SK-N-SH (cell line): ENCODE measurements at regions not wholly inside any gene's neighbourhood (a gene's known extent, or its start where the extent isn't known, plus 50 kb on each side); places are given as distances from the start of the nearest gene placed in this dataset.

Source experiments
- CTCF ChIA-PET: fragments of 300-600, 350-600 bp; formaldehyde crosslinking; extraction: SDS; loops from one replicate; lab custom pipeline; 2021; lab: Yijun Ruan, JAX
- POLR2A ChIA-PET: fragments of 350-600 bp; sonication (Branson Sonifier 250); formaldehyde crosslinking; extraction: SDS; loops from one replicate; lab custom pipeline; 2020; ENCODE audit warnings: antibody characterized with exemption, inconsistent platforms; lab: Yijun Ruan, JAX
- DNase-seq: peaks from one replicate; pipeline ENCODE4 v3.0.0; 2012
- H2AFZ ChIP-seq: fragments of 200-600 bp; sonication (generic); 2 replicates; pipeline ENCODE4 v1.8.1; 2016; ENCODE audit warnings: antibody characterized with exemption, mild to moderate bottlenecking, low read depth
- H3F3A ChIP-seq: fragments of 200-600 bp; sonication (generic); replicated peaks from 2 replicates; pipeline ENCODE3; 2016; ENCODE audit warnings: antibody characterized with exemption, mild to moderate bottlenecking; ENCODE audit not compliant: insufficient read depth
- H3K27ac ChIP-seq, 2 experiments: fragments of 200-500 bp in 1 of 2; fragments of 200-600 bp in 1 of 2; sonication (Bioruptor generic) in 1 of 2; sonication (generic), shearing (Covaris generic) in 1 of 2; 2 replicates each; pipeline versions ENCODE4 v1.5.1 to v1.6.1; 2014 to 2016; ENCODE audit warnings: low read depth in 2 of 2, inconsistent platforms in 1 of 2, low read length in 1 of 2, mild to moderate bottlenecking in 1 of 2, mixed read lengths in 1 of 2
- H3K27me3 ChIP-seq: fragments of 200-600 bp; sonication (generic), shearing (Covaris generic); 2 replicates; pipeline ENCODE4 v1.6.1; 2016; ENCODE audit warnings: mixed run types; ENCODE audit not compliant: insufficient read depth
- H3K36me3 ChIP-seq, 2 experiments: fragments of 200-500 bp in 1 of 2; fragments of 200-600 bp in 1 of 2; sonication (Bioruptor generic) in 1 of 2; sonication (generic) in 1 of 2; replicated peaks in 1 of 2; 2 replicates each; pipeline versions ENCODE3 to v1.5.1; 2014 to 2016; ENCODE audit warnings: low read length in 1 of 2, mild to moderate bottlenecking in 1 of 2; ENCODE audit not compliant: insufficient read depth in 2 of 2, control insufficient read depth in 1 of 2
- H3K4me1 ChIP-seq, 2 experiments: fragments of 200-500 bp in 1 of 2; fragments of 200-600 bp in 1 of 2; sonication (Bioruptor generic) in 1 of 2; sonication (generic), shearing (Covaris generic) in 1 of 2; 2 replicates each; pipeline versions ENCODE4 v1.5.1 to v1.6.1; 2014 to 2016; ENCODE audit warnings: low read depth in 1 of 2, low read length in 1 of 2, mixed run types in 1 of 2; ENCODE audit not compliant: insufficient read depth in 2 of 2, control insufficient read depth in 1 of 2
- H3K4me2 ChIP-seq: fragments of 200-600 bp; sonication (generic), shearing (Covaris generic); 2 replicates; pipeline ENCODE4 v1.6.1; 2017; ENCODE audit warnings: mixed run types
- H3K4me3 ChIP-seq, 2 experiments: fragments of 200-500 bp in 1 of 2; fragments of 200-600 bp in 1 of 2; sonication (Bioruptor generic) in 1 of 2; sonication (generic), shearing (Covaris generic) in 1 of 2; 2 replicates each; pipeline versions ENCODE4 v1.5.1 to v1.8.1; 2014 to 2016; ENCODE audit warnings: low read depth in 2 of 2, inconsistent platforms in 1 of 2, low read length in 1 of 2, mild to moderate bottlenecking in 1 of 2, mixed read lengths in 1 of 2, moderate library complexity in 1 of 2
- H3K79me2 ChIP-seq: fragments of 200-600 bp; sonication (generic); 2 replicates; pipeline ENCODE4 v1.8.1; 2017; ENCODE audit warnings: mild to moderate bottlenecking; ENCODE audit not compliant: insufficient read depth
- H3K9ac ChIP-seq: fragments of 200-600 bp; sonication (generic); 2 replicates; pipeline ENCODE4 v1.6.1; 2017; ENCODE audit warnings: mixed run types
- H3K9me2 ChIP-seq: fragments of 200-600 bp; sonication (generic); 2 replicates; pipeline ENCODE4 v1.6.1; 2017; ENCODE audit warnings: mixed run types
- H3K9me3 ChIP-seq: fragments of 200-600 bp; sonication (generic); 2 replicates; pipeline ENCODE4 v1.6.1; 2017; ENCODE audit warnings: mixed run types, mild to moderate bottlenecking, moderate library complexity
- H4K20me1 ChIP-seq: fragments of 200-600 bp; sonication (generic); 2 replicates; pipeline ENCODE4 v1.6.1; 2017; ENCODE audit warnings: mild to moderate bottlenecking, mixed run types; ENCODE audit not compliant: insufficient read depth
- CTCF ChIP-seq: fragments of 200-600 bp; sonication (generic); IDR thresholded peaks from 2 replicates; pipeline ENCODE4 v1.6.1; 2017; ENCODE audit warnings: antibody characterized with exemption, mild to moderate bottlenecking, moderate library complexity
- EP300 ChIP-seq, 2 experiments: IDR thresholded peaks; 2 replicates each; pipeline versions ENCODE4 v1.4.0 to v1.6.1; 2012; ENCODE audit warnings: borderline replicate concordance in 1 of 2, low read depth in 1 of 2, low read length in 1 of 2
- FOSL2 ChIP-seq: IDR thresholded peaks from 2 replicates; pipeline ENCODE4 v1.4.0; 2012; ENCODE audit warnings: low read depth, mild to moderate bottlenecking, moderate library complexity, borderline replicate concordance
- FOXJ3 ChIP-seq: sonication (generic); formaldehyde crosslinking; IDR thresholded peaks from 2 replicates; pipeline ENCODE4 v1.5.1; 2020; ENCODE audit warnings: mild to moderate bottlenecking, missing genetic modification reagents
- GATA2 ChIP-seq: sonication (generic); formaldehyde crosslinking; IDR thresholded peaks from 2 replicates; pipeline ENCODE4 v1.5.0; 2020; ENCODE audit warnings: mild to moderate bottlenecking, missing genetic modification reagents
- JUND ChIP-seq: IDR thresholded peaks from 2 replicates; pipeline ENCODE4 v1.4.0; 2012
- MAX ChIP-seq: IDR thresholded peaks from 2 replicates; pipeline ENCODE4 v1.4.0; 2012; ENCODE audit warnings: low read depth
- MXI1 ChIP-seq: IDR thresholded peaks from 2 replicates; pipeline ENCODE4 v1.6.1; 2012; ENCODE audit warnings: mild to moderate bottlenecking, low read depth, low read length, improper control_type of control experiment
- NFIC ChIP-seq: IDR thresholded peaks from 2 replicates; pipeline ENCODE4 v1.4.0; 2012; ENCODE audit warnings: borderline replicate concordance
- POLR2AphosphoS5 ChIP-seq: IDR thresholded peaks from 2 replicates; pipeline ENCODE4 v1.6.1; 2012; ENCODE audit warnings: low read depth, low read length
- REST ChIP-seq: IDR thresholded peaks from 2 replicates; pipeline ENCODE4 v1.6.1; 2012; ENCODE audit warnings: mild to moderate bottlenecking, low read depth, low read length, moderate library complexity
- SIN3A ChIP-seq: IDR thresholded peaks from 2 replicates; pipeline ENCODE4 v1.6.1; 2012; ENCODE audit warnings: low read depth, mild to moderate bottlenecking, low read length, moderate library complexity, borderline replicate concordance
- YY1 ChIP-seq: IDR thresholded peaks from 2 replicates; pipeline ENCODE4 v1.4.0; 2012; ENCODE audit warnings: low read depth, mild to moderate bottlenecking
- ZBTB33 ChIP-seq: IDR thresholded peaks from 2 replicates; pipeline ENCODE4 v1.4.0; 2012; ENCODE audit warnings: low read depth, borderline replicate concordance
- WGBS: methylation state at CpG from one replicate; pipeline ENCODE4 v1.1.6; 2017; ENCODE audit warnings: low lambda C conversion rate; 5-methylcytosine and 5-hydroxymethylcytosine counted together

- H3K36me3 ChIP-seq, result no peaks in the 10 kb centered on the region
- no peak overlapping the region for H3K27ac ChIP-seq
- H3K4me1 ChIP-seq, result peaks cover 0 to 5% of the 10 kb centered on the region in 2 experiments; a peak in 1 of 4 replicates
- WGBS, result 44% methylated on average over 2 of the region's 2 CpGs
- H2AFZ ChIP-seq, result no peak overlapping the region
- POLR2A ChIA-PET, result no interaction called here
- H4K20me1 ChIP-seq, result no peaks in the 10 kb centered on the region
- no peaks in the 10 kb centered on the region for H3K9me3 ChIP-seq
- TF ChIP-seq JUND, result no peak
- H3K9me2 ChIP-seq, result no peaks in the 10 kb centered on the region
- CTCF ChIA-PET, result no interaction called here
- H3F3A ChIP-seq, result no peaks in the 10 kb centered on the region
- H3K9ac ChIP-seq, result no peak overlapping the region
- DNase-seq, result no peak
- H3K79me2 ChIP-seq, result no peaks in the 10 kb centered on the region
- no peak overlapping the region for H3K4me2 ChIP-seq
- H3K27me3 ChIP-seq, result no peaks in the 10 kb centered on the region
- no peak overlapping the region for H3K4me3 ChIP-seq
These were observed 816.3 kb downstream of the DHX35 start for GRCh38 chr20:39778431-39778830.

- Histone ChIP-seq H3F3A (no peaks in the 10 kb centered on the region), H3K9me2 (no peaks in the 10 kb centered on the region), H3K27ac (no peak overlapping the region), H3K27me3 (no peaks in the 10 kb centered on the region), H3K79me2 (no peaks in the 10 kb centered on the region), H3K9ac (no peak overlapping the region), H4K20me1 (no peaks in the 10 kb centered on the region), H2AFZ (no peak overlapping the region), H3K4me1 (peaks cover 0 to 5% of the 10 kb centered on the region in 2 experiments; a peak in 1 of 4 replicates), H3K9me3 (no peaks in the 10 kb centered on the region), H3K4me3 (no peak overlapping the region), H3K4me2 (no peak overlapping the region), H3K36me3 (no peaks in the 10 kb centered on the region)
- POLR2A ChIA-PET, result no interaction called here
- CTCF ChIA-PET, result no interaction called here
- TF ChIP-seq NFIC, result no peak
- no peak for TF ChIP-seq SIN3A
- TF ChIP-seq CTCF, result no peak
- TF ChIP-seq GATA2 (CRISPR knock-in tag), result no peak
- no peak for DNase-seq
These were observed 815.5 kb downstream of the DHX35 start for GRCh38 chr20:39777610-39778009.

- no peak overlapping the region for H3K4me2 ChIP-seq
- TF ChIP-seq EP300 (IDR thresholded peaks at IDR 0.05; ENCODE audit: borderline replicate concordance in 1 of 2, low read depth in 1 of 2, low read length in 1 of 2) (no peak), MAX (no peak), FOSL2 (no peak), REST (no peak), YY1 (no peak), MXI1 (no peak), ZBTB33 (no peak), POLR2AphosphoS5 (no peak), SIN3A (no peak), FOXJ3 (no peak)
These were observed 813.0 kb downstream of the DHX35 start for GRCh38 chr20:39775110-39775509.

More at GRCh38 chr20:39775110-39775509, 813.0 kb downstream of the DHX35 start:
- H3K9me3 ChIP-seq, result no peaks in the 10 kb centered on the region
- ChIA-PET POLR2A (no interaction called here), CTCF (no interaction called here)
- WGBS, result 20% methylated on average over 1 of the region's 3 CpGs
- no peaks in the 10 kb centered on the region for H3F3A ChIP-seq
- H3K9me2 ChIP-seq, result no peaks in the 10 kb centered on the region
- H2AFZ ChIP-seq, result no peak overlapping the region
- H3K9ac ChIP-seq, result no peak overlapping the region
- no peak overlapping the region for H3K27ac ChIP-seq
- H3K4me3 ChIP-seq, result no peak overlapping the region
- H3K36me3 ChIP-seq, result no peaks in the 10 kb centered on the region
- H3K79me2 ChIP-seq, result no peaks in the 10 kb centered on the region
- peaks cover 0 to 5% of the 10 kb centered on the region in 2 experiments; a peak in 1 of 4 replicates for H3K4me1 ChIP-seq
- no peaks in the 10 kb centered on the region for H3K27me3 ChIP-seq
- DNase-seq, result no peak
- H4K20me1 ChIP-seq, result no peaks in the 10 kb centered on the region
